Liver (tissue), 7 donors: ENCODE measurements at regions not wholly inside any gene's neighbourhood (a gene's known extent, or its start where the extent isn't known, plus 50 kb on each side); places are given as distances from the start of the nearest gene placed in this dataset.

ENCODE experiments used
- DNase-seq: peaks from one replicate; pipeline ENCODE4 v3.0.0-alpha.2; 2017; ENCODE audit warnings: low spot score
- H3K27ac ChIP-seq, 2 donors: one replicate each; pipeline ENCODE4 v1.7.0; 2013; ENCODE audit warnings: inconsistent platforms in 2 of 2, low read length in 2 of 2, control low read depth in 1 of 2, low read depth in 1 of 2, mild to moderate bottlenecking in 1 of 2
- H3K27me3 ChIP-seq, 4 donors: one replicate each; pipeline versions ENCODE4 v1.6.1 to v1.7.0; 2013; ENCODE audit warnings: low read length in 3 of 4, inconsistent platforms in 1 of 4, mild to moderate bottlenecking in 1 of 4, moderate library complexity in 1 of 4; ENCODE audit not compliant: control insufficient read depth in 4 of 4, insufficient read depth in 4 of 4
- H3K36me3 ChIP-seq, 4 donors: one replicate each; pipeline versions ENCODE4 v1.6.1 to v1.7.0; 2013; ENCODE audit warnings: low read length in 3 of 4, mild to moderate bottlenecking in 3 of 4, low read depth in 1 of 4, moderate library complexity in 1 of 4; ENCODE audit not compliant: control insufficient read depth in 4 of 4, insufficient read depth in 3 of 4
- H3K4me1 ChIP-seq, 4 donors: one replicate each; pipeline versions ENCODE4 v1.6.1 to v1.7.0; 2013; ENCODE audit warnings: low read length in 3 of 4, mild to moderate bottlenecking in 3 of 4, moderate library complexity in 1 of 4; ENCODE audit not compliant: control insufficient read depth in 4 of 4, insufficient read depth in 4 of 4
- H3K4me3 ChIP-seq, 3 donors: one replicate each; pipeline versions ENCODE4 v1.6.1 to v1.7.0; 2013; ENCODE audit warnings: low read length in 3 of 3, control low read depth in 1 of 3, low read depth in 1 of 3, mild to moderate bottlenecking in 1 of 3
- H3K9ac ChIP-seq, 2 donors: one replicate each; pipeline ENCODE4 v1.7.0; 2013; ENCODE audit warnings: low read length in 2 of 2, mild to moderate bottlenecking in 2 of 2, moderate library complexity in 2 of 2, control low read depth in 1 of 2, low read depth in 1 of 2
- H3K9me3 ChIP-seq, 4 donors: one replicate each; pipeline versions ENCODE4 v1.6.1 to v1.7.0; 2013; ENCODE audit warnings: low read length in 3 of 4; ENCODE audit not compliant: control insufficient read depth in 4 of 4
- EGR1 ChIP-seq, 2 donors: IDR thresholded peaks; 2 replicates each; pipeline ENCODE4 v1.6.1; 2016 to 2018; ENCODE audit warnings: antibody characterized with exemption in 2 of 2, low read depth in 2 of 2
- FOXA1 ChIP-seq: IDR thresholded peaks from 2 replicates; pipeline ENCODE4 v1.6.1; 2016; ENCODE audit warnings: antibody characterized with exemption
- FOXA2 ChIP-seq: IDR thresholded peaks from 2 replicates; pipeline ENCODE4 v1.6.1; 2016; ENCODE audit warnings: antibody characterized with exemption
- GABPA ChIP-seq, 2 donors: IDR thresholded peaks in 1 of 2; conservative IDR thresholded peaks in 1 of 2; 2 replicates each; pipeline ENCODE4 v1.6.1; 2016; ENCODE audit warnings: antibody characterized with exemption in 2 of 2, mild to moderate bottlenecking in 1 of 2, moderate library complexity in 1 of 2
- HNF4A ChIP-seq, 2 donors: conservative IDR thresholded peaks; 2 replicates each; pipeline ENCODE4 v1.6.1; 2016; ENCODE audit warnings: antibody characterized with exemption in 2 of 2, mild to moderate bottlenecking in 2 of 2
- HNF4G ChIP-seq: IDR thresholded peaks from 2 replicates; pipeline ENCODE4 v1.6.1; 2016; ENCODE audit warnings: antibody characterized with exemption
- JUND ChIP-seq, 2 donors: IDR thresholded peaks; 2 replicates each; pipeline ENCODE4 v1.6.1; 2016; ENCODE audit warnings: antibody characterized with exemption in 2 of 2
- NR2F2 ChIP-seq: IDR thresholded peaks from 2 replicates; pipeline ENCODE4 v1.6.1; 2016; ENCODE audit warnings: antibody characterized with exemption
- RAD21 ChIP-seq, 2 donors: IDR thresholded peaks; 2 replicates each; pipeline ENCODE4 v1.6.1; 2016; ENCODE audit warnings: antibody characterized with exemption in 2 of 2, mild to moderate bottlenecking in 2 of 2
- RXRA ChIP-seq, 2 donors: IDR thresholded peaks; 2 replicates each; pipeline ENCODE4 v1.6.1; 2017 to 2018; ENCODE audit warnings: antibody characterized with exemption in 2 of 2, mild to moderate bottlenecking in 1 of 2
- SP1 ChIP-seq: IDR thresholded peaks from 2 replicates; pipeline ENCODE4 v1.6.1; 2018; ENCODE audit warnings: antibody characterized with exemption, mild to moderate bottlenecking
- TAF1 ChIP-seq: conservative IDR thresholded peaks from 2 replicates; pipeline ENCODE4 v1.6.1; 2016; ENCODE audit warnings: antibody characterized with exemption, mild to moderate bottlenecking
- YY1 ChIP-seq: IDR thresholded peaks from 2 replicates; pipeline ENCODE4 v1.6.1; 2016; ENCODE audit warnings: antibody characterized with exemption, mild to moderate bottlenecking
- ZBTB33 ChIP-seq: IDR thresholded peaks from 2 replicates; pipeline ENCODE4 v1.6.1; 2016; ENCODE audit warnings: antibody characterized with exemption
- WGBS: extraction: QIAGEN DNeasy Blood & Tissue Kit; methylation state at CpG from one replicate; pipeline ENCODE4 v1.1.7; 2013; 5-methylcytosine and 5-hydroxymethylcytosine counted together
- TF ChIP-seq, protein P1 (sequence below): IDR thresholded peaks from 2 replicates; pipeline ENCODE4 v1.6.1; 2016; ENCODE audit warnings: antibody characterized with exemption
- TF ChIP-seq, protein P2 (sequence below): IDR thresholded peaks from 2 replicates; pipeline ENCODE4 v1.6.1; 2016; ENCODE audit warnings: antibody characterized with exemption
- TF ChIP-seq, protein P3 (sequence below): IDR thresholded peaks from 2 replicates; pipeline ENCODE4 v1.6.1; 2016; ENCODE audit warnings: antibody characterized with exemption, mild to moderate bottlenecking
- donor health status: healthy.
- donor health status: healthy.
- donor health status: healthy.
- donor health status: healthy.

DNA sequence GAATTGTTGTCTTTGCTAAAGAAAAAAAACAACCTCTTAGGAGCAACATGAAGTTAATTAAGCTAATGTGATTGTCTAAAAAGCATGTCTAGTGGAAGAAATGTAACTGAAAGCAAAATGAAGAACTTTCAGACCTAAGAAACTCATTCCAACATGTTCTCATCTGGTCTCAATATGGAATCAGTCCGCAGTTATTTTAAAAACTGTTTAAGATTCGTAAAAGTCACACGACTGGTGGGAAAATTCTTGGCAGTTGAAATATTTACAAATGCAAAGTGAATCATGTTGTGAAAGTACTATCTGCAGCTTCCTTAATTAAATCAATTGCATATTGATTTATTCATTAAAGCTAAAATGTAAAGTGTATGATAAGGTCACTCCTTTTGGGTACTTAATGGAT lies 117.8 kb upstream of the DIAPH2 start:
- no peak overlapping the region for H3K9ac ChIP-seq
- H3K9me3 ChIP-seq: no peaks in the 10 kb centered on the region
- H3K4me1 ChIP-seq: peaks cover 0 to 2% (median 0%) of the 10 kb centered on the region in 4 donors
- H3K4me3 ChIP-seq: no peak overlapping the region
- WGBS: 76% methylated on average over 3 of the region's 3 CpGs
- no peak for DNase-seq
- H3K27ac ChIP-seq: no peak overlapping the region
- TF ChIP-seq ZBTB33: no peak
- no peaks in the 10 kb centered on the region for H3K27me3 ChIP-seq
- H3K36me3 ChIP-seq: no peaks in the 10 kb centered on the region

DNA sequence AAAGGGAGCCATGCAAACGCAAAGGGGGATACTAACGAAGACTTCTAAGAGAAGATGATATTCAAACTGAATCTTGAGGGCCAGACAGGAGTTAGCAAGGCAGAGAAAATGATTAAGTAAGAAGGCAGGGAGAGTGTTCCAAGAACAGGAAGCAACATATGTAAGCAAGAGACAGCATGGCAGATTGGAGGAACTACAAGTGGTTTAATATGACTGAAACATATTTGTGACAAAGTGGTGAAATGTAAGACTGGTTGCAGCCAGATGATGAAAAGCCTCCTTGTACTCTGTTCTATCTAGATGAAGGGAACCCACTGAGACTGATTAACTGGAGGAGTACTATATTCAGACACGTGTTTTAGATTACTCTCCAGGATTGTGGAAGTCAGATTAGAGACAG lies 116.6 kb upstream of the DIAPH2 start:
- Histone ChIP-seq H3K27ac (no peak overlapping the region), H3K9me3 (no peaks in the 10 kb centered on the region), H3K4me3 (no peak overlapping the region), H3K27me3 (no peaks in the 10 kb centered on the region), H3K4me1 (peaks cover 0 to 2% (median 0%) of the 10 kb centered on the region in 4 donors), H3K9ac (no peak overlapping the region), H3K36me3 (no peaks in the 10 kb centered on the region)
- TF ChIP-seq JUND (IDR thresholded peaks at IDR 0.05) (no peak), NR2F2 (no peak)
- 91% methylated on average over 3 of the region's 3 CpGs for WGBS
- DNase-seq: no peak

DNA sequence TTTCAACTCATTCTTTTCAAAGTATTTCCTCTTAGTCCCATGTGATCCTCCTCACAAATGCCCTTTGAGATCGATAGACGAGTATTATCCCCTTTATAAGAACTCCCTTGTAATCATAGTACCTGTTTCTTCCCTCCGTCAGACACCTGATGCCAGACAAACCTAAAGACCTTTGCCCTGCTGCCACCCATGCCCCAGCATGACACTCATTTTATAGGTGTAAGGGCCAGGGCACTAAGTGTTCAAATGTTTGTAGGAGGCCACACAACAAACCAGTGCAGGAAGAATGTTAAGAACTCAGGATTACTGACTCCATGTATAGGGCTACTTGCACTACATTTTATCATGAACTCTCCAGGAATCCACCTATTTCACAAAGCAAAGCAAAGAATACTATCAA lies 115.6 kb upstream of the DIAPH2 start:
- Histone ChIP-seq H3K27ac (no peak overlapping the region), H3K4me1 (peaks cover 0 to 2% (median 0%) of the 10 kb centered on the region in 4 donors), H3K9me3 (no peaks in the 10 kb centered on the region), H3K9ac (no peak overlapping the region), H3K4me3 (no peak overlapping the region), H3K36me3 (no peaks in the 10 kb centered on the region), H3K27me3 (no peaks in the 10 kb centered on the region)
- 58% methylated on average over 3 of the region's 3 CpGs for WGBS
- TF ChIP-seq RAD21 (IDR thresholded peaks at IDR 0.05) (no peak), HNF4A (conservative IDR thresholded peaks at IDR 0.05) (peak in 1 of 2 donors; percentile 11), EGR1 (IDR thresholded peaks at IDR 0.05; ENCODE audit: low read depth in 2 of 2) (no peak)
- no peak for DNase-seq

DNA sequence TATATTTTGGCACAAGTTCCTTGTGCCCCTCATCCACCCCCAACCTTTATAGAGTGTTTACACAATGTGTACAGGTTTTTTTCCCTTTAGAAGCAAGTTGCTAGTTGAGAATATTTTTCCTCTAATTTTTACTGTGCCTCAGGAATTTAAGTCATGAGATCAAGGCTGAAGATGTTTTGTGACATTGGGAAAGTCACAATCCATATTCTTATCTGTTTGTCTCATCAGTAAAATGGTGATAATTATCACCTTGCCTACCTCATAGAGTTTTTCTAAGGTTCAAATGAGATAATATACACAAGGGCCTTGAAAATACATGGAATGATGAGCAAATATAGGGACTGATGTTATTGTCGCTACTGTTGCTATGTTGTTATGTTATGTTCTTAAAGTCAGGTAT lies 109.6 kb upstream of the DIAPH2 start:
- TF ChIP-seq, protein P1, sequence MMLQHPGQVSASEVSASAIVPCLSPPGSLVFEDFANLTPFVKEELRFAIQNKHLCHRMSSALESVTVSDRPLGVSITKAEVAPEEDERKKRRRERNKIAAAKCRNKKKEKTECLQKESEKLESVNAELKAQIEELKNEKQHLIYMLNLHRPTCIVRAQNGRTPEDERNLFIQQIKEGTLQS: no peak
- TF ChIP-seq, protein P2, sequence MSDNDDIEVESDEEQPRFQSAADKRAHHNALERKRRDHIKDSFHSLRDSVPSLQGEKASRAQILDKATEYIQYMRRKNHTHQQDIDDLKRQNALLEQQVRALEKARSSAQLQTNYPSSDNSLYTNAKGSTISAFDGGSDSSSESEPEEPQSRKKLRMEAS: no peak
- TF ChIP-seq FOXA1 (no peak), SP1 (no peak), JUND (IDR thresholded peaks at IDR 0.05) (no peak), NR2F2 (no peak), HNF4G (no peak), EGR1 (IDR thresholded peaks at IDR 0.05; ENCODE audit: low read depth in 2 of 2) (no peak), GABPA (IDR thresholded peaks at IDR 0.05 in 1 of 2, conservative IDR thresholded peaks at IDR 0.05 in 1 of 2) (no peak), TAF1 (no peak), ZBTB33 (no peak), YY1 (no peak), RXRA (IDR thresholded peaks at IDR 0.05) (no peak), FOXA2 (no peak), HNF4A (conservative IDR thresholded peaks at IDR 0.05) (no peak)
- TF ChIP-seq, protein P3, sequence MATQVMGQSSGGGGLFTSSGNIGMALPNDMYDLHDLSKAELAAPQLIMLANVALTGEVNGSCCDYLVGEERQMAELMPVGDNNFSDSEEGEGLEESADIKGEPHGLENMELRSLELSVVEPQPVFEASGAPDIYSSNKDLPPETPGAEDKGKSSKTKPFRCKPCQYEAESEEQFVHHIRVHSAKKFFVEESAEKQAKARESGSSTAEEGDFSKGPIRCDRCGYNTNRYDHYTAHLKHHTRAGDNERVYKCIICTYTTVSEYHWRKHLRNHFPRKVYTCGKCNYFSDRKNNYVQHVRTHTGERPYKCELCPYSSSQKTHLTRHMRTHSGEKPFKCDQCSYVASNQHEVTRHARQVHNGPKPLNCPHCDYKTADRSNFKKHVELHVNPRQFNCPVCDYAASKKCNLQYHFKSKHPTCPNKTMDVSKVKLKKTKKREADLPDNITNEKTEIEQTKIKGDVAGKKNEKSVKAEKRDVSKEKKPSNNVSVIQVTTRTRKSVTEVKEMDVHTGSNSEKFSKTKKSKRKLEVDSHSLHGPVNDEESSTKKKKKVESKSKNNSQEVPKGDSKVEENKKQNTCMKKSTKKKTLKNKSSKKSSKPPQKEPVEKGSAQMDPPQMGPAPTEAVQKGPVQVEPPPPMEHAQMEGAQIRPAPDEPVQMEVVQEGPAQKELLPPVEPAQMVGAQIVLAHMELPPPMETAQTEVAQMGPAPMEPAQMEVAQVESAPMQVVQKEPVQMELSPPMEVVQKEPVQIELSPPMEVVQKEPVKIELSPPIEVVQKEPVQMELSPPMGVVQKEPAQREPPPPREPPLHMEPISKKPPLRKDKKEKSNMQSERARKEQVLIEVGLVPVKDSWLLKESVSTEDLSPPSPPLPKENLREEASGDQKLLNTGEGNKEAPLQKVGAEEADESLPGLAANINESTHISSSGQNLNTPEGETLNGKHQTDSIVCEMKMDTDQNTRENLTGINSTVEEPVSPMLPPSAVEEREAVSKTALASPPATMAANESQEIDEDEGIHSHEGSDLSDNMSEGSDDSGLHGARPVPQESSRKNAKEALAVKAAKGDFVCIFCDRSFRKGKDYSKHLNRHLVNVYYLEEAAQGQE: no peak

More for the DNA sequence above, 109.6 kb upstream of the DIAPH2 start:
- H3K27me3 ChIP-seq: no peaks in the 10 kb centered on the region
- H3K36me3 ChIP-seq: no peaks in the 10 kb centered on the region
- H3K9ac ChIP-seq: no peak overlapping the region
- H3K4me1 ChIP-seq: no peaks in the 10 kb centered on the region
- H3K27ac ChIP-seq: no peak overlapping the region
- 98% methylated on average over 1 of the region's 1 CpG for WGBS
- H3K9me3 ChIP-seq: no peaks in the 10 kb centered on the region
- no peak for DNase-seq
- H3K4me3 ChIP-seq: no peak overlapping the region
